ENCODE measurements at regions not wholly inside any gene's neighbourhood (a gene's known extent, or its start where the extent isn't known, plus 50 kb on each side); places are given as distances from the start of the nearest gene placed in this dataset.

- DNase-seq (ENCODE audit: low spot score) (no peak), FAIRE-seq (no peak), ATAC-seq (no peak)
- POLR2A ChIA-PET: no interaction called here
- H3K4me1 ChIP-seq (ENCODE audit: insufficient read depth, low read length): no peaks in the 10 kb centered on the region
- no peak overlapping the region for H3K9ac ChIP-seq (ENCODE audit: insufficient read depth, low read depth, low read length)
- no peak overlapping the region for H3K27ac ChIP-seq (ENCODE audit: extremely low read length, insufficient read depth, low read length)
- no TSS peak for BruUV-seq (replicated peaks)
- H3K79me2 ChIP-seq (ENCODE audit: insufficient read depth, low read length): no peaks in the 10 kb centered on the region
- H3K4me3 ChIP-seq (replicated peaks in 1 of 3; ENCODE audit: insufficient read depth in 1 of 3, low read depth in 2 of 3, low read length in 3 of 3): no peak overlapping the region
- no peak overlapping the region for H3K4me2 ChIP-seq (ENCODE audit: low read depth, low read length)
- no peak overlapping the region for H2AFZ ChIP-seq (ENCODE audit: low read length)
- intact Hi-C loops (cut with micrococcal nuclease; ENCODE audit: unreplicated experiment): no loop called here
- TF ChIP-seq HOXA7 (CRISPR knock-in tag; IDR thresholded peaks at IDR 0.05) (no peak), IRF2 (CRISPR knock-in tag; IDR thresholded peaks at IDR 0.05) (no peak), RXRA (CRISPR knock-in tag; IDR thresholded peaks at IDR 0.05) (no peak), ZNF766 (CRISPR knock-in tag; IDR thresholded peaks at IDR 0.05; ENCODE audit: borderline replicate concordance) (no peak), SNAI1 (CRISPR knock-in tag; IDR thresholded peaks at IDR 0.05; ENCODE audit: borderline replicate concordance) (no peak), HNF1B (CRISPR knock-in tag; IDR thresholded peaks at IDR 0.05) (no peak), ZNF841 (CRISPR knock-in tag; IDR thresholded peaks at IDR 0.05; ENCODE audit: borderline replicate concordance) (no peak)
- H3K9me3 ChIP-seq (ENCODE audit: low read length): no peaks in the 10 kb centered on the region
- in situ Hi-C loops (cut with HindIII; ENCODE audit: extremely low pct_ligation_motif_present, low pct_unique_long_range_greater_than_20kb): no loop called here
- CTCF ChIA-PET (ENCODE audit: low intra/inter-chr PET ratio, low total read pairs): no interaction called here
- H3K36me3 ChIP-seq (replicated peaks in 1 of 2; ENCODE audit: control insufficient read depth in 1 of 2, insufficient read depth in 2 of 2, low read length in 2 of 2): no peaks in the 10 kb centered on the region
- no peaks in the 10 kb centered on the region for H3K27me3 ChIP-seq (ENCODE audit: control insufficient read depth in 1 of 2, insufficient read depth in 2 of 2, low read length in 2 of 2)
- H4K20me1 ChIP-seq (ENCODE audit: insufficient read depth, low read length): no peaks in the 10 kb centered on the region
- under 1% methylated on average over 3 of the region's 3 CpGs for WGBS (ENCODE audit: low lambda C conversion rate)
Observed at GRCh38 chr10:64546073-64546472, 1024.9 kb downstream of the REEP3 start.

DNA sequence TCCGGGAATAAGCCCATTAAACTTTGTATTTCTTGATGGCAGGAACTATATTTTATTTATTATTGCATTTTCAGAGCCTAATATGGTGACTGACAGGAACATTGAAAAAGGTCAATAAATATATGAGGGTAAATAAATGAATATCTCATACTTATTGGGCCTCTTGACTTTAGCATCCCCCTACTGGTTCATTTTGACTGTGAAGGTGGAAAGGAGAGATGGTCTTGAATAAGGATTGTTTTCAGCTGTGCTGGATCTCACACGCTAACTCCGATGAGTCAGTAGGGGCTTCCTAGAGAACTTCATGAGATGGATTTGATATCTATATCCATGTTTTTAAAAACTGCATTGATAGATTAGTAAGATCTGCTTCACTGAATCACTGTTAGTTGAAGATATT, 1026.0 kb downstream of the REEP3 start:
- 50% methylated on average over 3 of the region's 3 CpGs for WGBS (ENCODE audit: low lambda C conversion rate)
- no peaks in the 10 kb centered on the region for H3K79me2 ChIP-seq (ENCODE audit: insufficient read depth, low read length)
- ChIA-PET CTCF (ENCODE audit: low intra/inter-chr PET ratio, low total read pairs) (no interaction called here), POLR2A (no interaction called here)
- no peak for ATAC-seq
- H3K4me3 ChIP-seq (replicated peaks in 1 of 3; ENCODE audit: insufficient read depth in 1 of 3, low read depth in 2 of 3, low read length in 3 of 3): no peak overlapping the region
- H3K9me3 ChIP-seq (ENCODE audit: low read length): no peaks in the 10 kb centered on the region
- in situ Hi-C loops (cut with HindIII; ENCODE audit: extremely low pct_ligation_motif_present, low pct_unique_long_range_greater_than_20kb): no loop called here
- H3K27ac ChIP-seq (ENCODE audit: extremely low read length, insufficient read depth, low read length): no peak overlapping the region
- H3K4me2 ChIP-seq (ENCODE audit: low read depth, low read length): no peak overlapping the region
- H3K36me3 ChIP-seq (replicated peaks in 1 of 2; ENCODE audit: control insufficient read depth in 1 of 2, insufficient read depth in 2 of 2, low read length in 2 of 2): no peaks in the 10 kb centered on the region
- DNase-seq (ENCODE audit: low spot score): no peak
- H2AFZ ChIP-seq (ENCODE audit: low read length): no peak overlapping the region
- H3K9ac ChIP-seq (ENCODE audit: insufficient read depth, low read depth, low read length): no peak overlapping the region
- intact Hi-C loops (cut with micrococcal nuclease; ENCODE audit: unreplicated experiment): no loop called here
- FAIRE-seq: no peak
- no TSS peak for BruUV-seq (replicated peaks)
- H4K20me1 ChIP-seq (ENCODE audit: insufficient read depth, low read length): no peaks in the 10 kb centered on the region
- no peaks in the 10 kb centered on the region for H3K27me3 ChIP-seq (ENCODE audit: control insufficient read depth in 1 of 2, insufficient read depth in 2 of 2, low read length in 2 of 2)
- no peaks in the 10 kb centered on the region for H3K4me1 ChIP-seq (ENCODE audit: insufficient read depth, low read length)
- no peak for TF ChIP-seq MYNN (CRISPR knock-in tag; IDR thresholded peaks at IDR 0.05; ENCODE audit: low read depth)
- TF ChIP-seq POLR2A (IDR thresholded peaks at IDR 0.05; ENCODE audit: insufficient read depth in 1 of 2, low read depth in 2 of 2, low read length in 2 of 2): no peak
- no peak for TF ChIP-seq ZNF530 (CRISPR knock-in tag; IDR thresholded peaks at IDR 0.05; ENCODE audit: low read depth)
- no peak for TF ChIP-seq TGIF2 (CRISPR knock-in tag; IDR thresholded peaks at IDR 0.05)
- no peak for TF ChIP-seq NFIC (IDR thresholded peaks at IDR 0.05; ENCODE audit: low read length)
- no peak for TF ChIP-seq MIER3 (CRISPR knock-in tag; IDR thresholded peaks at IDR 0.05; ENCODE audit: borderline replicate concordance)
- TF ChIP-seq TCF7 (IDR thresholded peaks at IDR 0.05; ENCODE audit: low read depth): no peak
- TF ChIP-seq, protein P1, sequence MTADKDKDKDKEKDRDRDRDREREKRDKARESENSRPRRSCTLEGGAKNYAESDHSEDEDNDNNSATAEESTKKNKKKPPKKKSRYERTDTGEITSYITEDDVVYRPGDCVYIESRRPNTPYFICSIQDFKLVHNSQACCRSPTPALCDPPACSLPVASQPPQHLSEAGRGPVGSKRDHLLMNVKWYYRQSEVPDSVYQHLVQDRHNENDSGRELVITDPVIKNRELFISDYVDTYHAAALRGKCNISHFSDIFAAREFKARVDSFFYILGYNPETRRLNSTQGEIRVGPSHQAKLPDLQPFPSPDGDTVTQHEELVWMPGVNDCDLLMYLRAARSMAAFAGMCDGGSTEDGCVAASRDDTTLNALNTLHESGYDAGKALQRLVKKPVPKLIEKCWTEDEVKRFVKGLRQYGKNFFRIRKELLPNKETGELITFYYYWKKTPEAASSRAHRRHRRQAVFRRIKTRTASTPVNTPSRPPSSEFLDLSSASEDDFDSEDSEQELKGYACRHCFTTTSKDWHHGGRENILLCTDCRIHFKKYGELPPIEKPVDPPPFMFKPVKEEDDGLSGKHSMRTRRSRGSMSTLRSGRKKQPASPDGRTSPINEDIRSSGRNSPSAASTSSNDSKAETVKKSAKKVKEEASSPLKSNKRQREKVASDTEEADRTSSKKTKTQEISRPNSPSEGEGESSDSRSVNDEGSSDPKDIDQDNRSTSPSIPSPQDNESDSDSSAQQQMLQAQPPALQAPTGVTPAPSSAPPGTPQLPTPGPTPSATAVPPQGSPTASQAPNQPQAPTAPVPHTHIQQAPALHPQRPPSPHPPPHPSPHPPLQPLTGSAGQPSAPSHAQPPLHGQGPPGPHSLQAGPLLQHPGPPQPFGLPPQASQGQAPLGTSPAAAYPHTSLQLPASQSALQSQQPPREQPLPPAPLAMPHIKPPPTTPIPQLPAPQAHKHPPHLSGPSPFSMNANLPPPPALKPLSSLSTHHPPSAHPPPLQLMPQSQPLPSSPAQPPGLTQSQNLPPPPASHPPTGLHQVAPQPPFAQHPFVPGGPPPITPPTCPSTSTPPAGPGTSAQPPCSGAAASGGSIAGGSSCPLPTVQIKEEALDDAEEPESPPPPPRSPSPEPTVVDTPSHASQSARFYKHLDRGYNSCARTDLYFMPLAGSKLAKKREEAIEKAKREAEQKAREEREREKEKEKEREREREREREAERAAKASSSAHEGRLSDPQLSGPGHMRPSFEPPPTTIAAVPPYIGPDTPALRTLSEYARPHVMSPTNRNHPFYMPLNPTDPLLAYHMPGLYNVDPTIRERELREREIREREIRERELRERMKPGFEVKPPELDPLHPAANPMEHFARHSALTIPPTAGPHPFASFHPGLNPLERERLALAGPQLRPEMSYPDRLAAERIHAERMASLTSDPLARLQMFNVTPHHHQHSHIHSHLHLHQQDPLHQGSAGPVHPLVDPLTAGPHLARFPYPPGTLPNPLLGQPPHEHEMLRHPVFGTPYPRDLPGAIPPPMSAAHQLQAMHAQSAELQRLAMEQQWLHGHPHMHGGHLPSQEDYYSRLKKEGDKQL (CRISPR knock-in tag; IDR thresholded peaks at IDR 0.05; ENCODE audit: low read depth): no peak
- no peak for TF ChIP-seq NFYB (CRISPR knock-in tag; IDR thresholded peaks at IDR 0.05)

All from HepG2 (cell line).